Lung (tissue), 11 donors: ENCODE measurements at regions not wholly inside any gene's neighbourhood (a gene's known extent, or its start where the extent isn't known, plus 50 kb on each side); places are given as distances from the start of the nearest gene placed in this dataset.

Source experiments
- ATAC-seq: fragments of 200-7000 bp; cut with Tn5 transposase; one replicate; pipeline ENCODE4 v1.9.1; 2020; ENCODE audit warnings: moderate number of reproducible peaks; ENCODE audit not compliant: insufficient read depth, low FRiP score
- DNase-seq, 3 donors: peaks; one replicate each; pipeline ENCODE4 v3.0.0-alpha.2; 2013 to 2017
- H3K27ac ChIP-seq, 2 donors: one replicate each; pipeline ENCODE4 v1.5.1; 2013; ENCODE audit warnings: mild to moderate bottlenecking in 2 of 2, moderate library complexity in 2 of 2, control low read depth in 1 of 2, inconsistent platforms in 1 of 2, low read depth in 1 of 2, low read length in 1 of 2
- H3K27me3 ChIP-seq, 3 donors: one replicate each; pipeline ENCODE4 v1.5.1; 2013; ENCODE audit warnings: low read length in 2 of 3; ENCODE audit not compliant: control insufficient read depth in 3 of 3, insufficient read depth in 3 of 3
- H3K36me3 ChIP-seq, 4 donors: one replicate each; pipeline ENCODE4 v1.5.1; 2013; ENCODE audit warnings: low read length in 4 of 4, mild to moderate bottlenecking in 1 of 4, moderate library complexity in 1 of 4; ENCODE audit not compliant: control insufficient read depth in 4 of 4, insufficient read depth in 4 of 4
- H3K4me1 ChIP-seq, 5 donors: one replicate each; pipeline ENCODE4 v1.5.1; 2013; ENCODE audit warnings: low read length in 5 of 5, mild to moderate bottlenecking in 2 of 5, moderate library complexity in 1 of 5; ENCODE audit not compliant: control insufficient read depth in 5 of 5, insufficient read depth in 5 of 5
- H3K4me3 ChIP-seq: one replicate; pipeline ENCODE4 v1.5.1; 2013; ENCODE audit warnings: mild to moderate bottlenecking, control low read depth, moderate library complexity
- H3K9ac ChIP-seq, 2 donors: one replicate each; pipeline ENCODE4 v1.5.1; 2013; ENCODE audit warnings: low read length in 2 of 2, control low read depth in 1 of 2; ENCODE audit not compliant: insufficient read depth in 1 of 2
- H3K9me3 ChIP-seq, 4 donors: one replicate each; pipeline ENCODE4 v1.5.1; 2013; ENCODE audit warnings: low read length in 3 of 4, mild to moderate bottlenecking in 1 of 4, moderate library complexity in 1 of 4; ENCODE audit not compliant: control insufficient read depth in 4 of 4, insufficient read depth in 3 of 4
- WGBS, 2 donors: extraction: QIAGEN DNeasy Blood & Tissue Kit; methylation state at CpG; one replicate each; pipeline ENCODE4 v1.1.7; 2013; 5-methylcytosine and 5-hydroxymethylcytosine counted together
- TF ChIP-seq, protein P1 (sequence below): IDR thresholded peaks from 2 replicates; pipeline ENCODE4 v1.5.1; 2012; ENCODE audit warnings: mild to moderate bottlenecking; ENCODE audit errors: control extremely low read depth, extremely low read depth
- donor health status: control.
- donor health status: control.
- donor health status: Bipolar disorder and iron deficiency.
- donor health status: healthy.
- donor health status: DM: yes; HTN: yes; CAD: no.

GRCh38 chr6:119476024-119476423 lies 126.5 kb upstream of the MAN1A1 start:
- H3K4me1 ChIP-seq, result no peaks in the 10 kb centered on the region
- WGBS, 2 donors, result 38 to 50% methylated on average over 2 of the region's 2 CpGs
- ATAC-seq (no peak), DNase-seq (no peak)
- H3K4me3 ChIP-seq, result no peak overlapping the region
- H3K9ac ChIP-seq, result no peak overlapping the region
- H3K27me3 ChIP-seq, result no peaks in the 10 kb centered on the region
- TF ChIP-seq, protein P1, sequence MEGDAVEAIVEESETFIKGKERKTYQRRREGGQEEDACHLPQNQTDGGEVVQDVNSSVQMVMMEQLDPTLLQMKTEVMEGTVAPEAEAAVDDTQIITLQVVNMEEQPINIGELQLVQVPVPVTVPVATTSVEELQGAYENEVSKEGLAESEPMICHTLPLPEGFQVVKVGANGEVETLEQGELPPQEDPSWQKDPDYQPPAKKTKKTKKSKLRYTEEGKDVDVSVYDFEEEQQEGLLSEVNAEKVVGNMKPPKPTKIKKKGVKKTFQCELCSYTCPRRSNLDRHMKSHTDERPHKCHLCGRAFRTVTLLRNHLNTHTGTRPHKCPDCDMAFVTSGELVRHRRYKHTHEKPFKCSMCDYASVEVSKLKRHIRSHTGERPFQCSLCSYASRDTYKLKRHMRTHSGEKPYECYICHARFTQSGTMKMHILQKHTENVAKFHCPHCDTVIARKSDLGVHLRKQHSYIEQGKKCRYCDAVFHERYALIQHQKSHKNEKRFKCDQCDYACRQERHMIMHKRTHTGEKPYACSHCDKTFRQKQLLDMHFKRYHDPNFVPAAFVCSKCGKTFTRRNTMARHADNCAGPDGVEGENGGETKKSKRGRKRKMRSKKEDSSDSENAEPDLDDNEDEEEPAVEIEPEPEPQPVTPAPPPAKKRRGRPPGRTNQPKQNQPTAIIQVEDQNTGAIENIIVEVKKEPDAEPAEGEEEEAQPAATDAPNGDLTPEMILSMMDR, result no peak
- H3K36me3 ChIP-seq, result no peaks in the 10 kb centered on the region
- no peak overlapping the region for H3K27ac ChIP-seq
- peaks cover 0 to 2% (median 0%) of the 10 kb centered on the region in 4 donors for H3K9me3 ChIP-seq

DNA sequence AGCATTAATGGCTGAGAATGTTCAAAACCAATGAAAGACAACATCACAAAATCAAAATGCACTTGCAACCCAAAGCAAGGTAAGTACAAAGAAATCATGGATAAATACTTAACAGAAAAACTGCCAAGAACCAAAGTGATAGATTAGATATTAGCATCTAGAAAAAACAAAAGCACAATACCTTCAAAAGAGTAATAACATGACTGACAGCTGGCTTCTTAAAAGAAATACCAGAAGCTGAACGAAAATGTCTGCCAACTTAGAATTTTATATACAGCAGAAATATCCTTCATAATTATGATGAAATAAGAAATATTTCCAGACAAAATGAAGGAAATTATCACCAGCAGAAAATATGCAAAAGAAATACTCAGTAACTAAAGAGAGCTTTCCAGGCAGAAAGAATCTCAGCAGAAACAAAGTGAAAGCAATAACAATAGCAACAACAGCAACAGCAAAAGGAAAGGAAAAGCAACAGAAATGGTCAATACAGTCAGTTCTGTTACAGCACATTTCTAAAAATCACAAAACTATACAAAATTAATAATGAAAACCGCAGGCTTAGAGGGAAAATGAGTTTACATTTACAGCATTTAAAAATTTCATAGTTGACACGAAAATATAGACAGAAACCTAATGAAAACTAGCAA lies 121.5 kb upstream of the MAN1A1 start:
- TF ChIP-seq, protein P1, result no peak

DNA sequence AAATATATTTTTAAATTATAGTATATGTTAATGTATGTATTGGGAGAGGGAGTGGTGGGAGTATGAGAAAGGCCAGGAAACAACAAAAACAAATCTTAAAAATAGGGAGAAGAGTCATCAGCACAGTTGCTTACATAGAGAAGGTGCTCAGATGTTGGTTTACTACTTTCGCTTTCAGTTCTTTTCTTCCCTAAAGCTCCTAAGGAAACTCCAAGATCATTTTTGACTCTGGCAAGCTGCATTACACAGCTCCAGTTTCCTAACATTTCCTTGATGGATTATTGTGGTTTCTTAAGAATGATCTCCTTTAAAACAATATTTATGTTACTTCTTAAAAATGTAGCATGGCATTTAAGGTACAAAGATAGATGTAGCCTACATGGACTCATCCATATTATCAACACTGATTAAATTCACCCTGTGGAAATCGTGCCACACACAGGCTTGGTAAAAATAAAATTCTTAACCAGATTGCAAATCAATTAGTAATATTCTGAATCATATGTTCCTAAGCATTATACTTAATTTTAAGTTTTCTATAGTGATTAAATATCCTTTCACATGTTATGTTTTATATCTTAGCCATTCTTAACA lies 118.0 kb upstream of the MAN1A1 start:
- WGBS, 2 donors, result 52 to 60% methylated on average over 2 of the region's 2 CpGs
- Histone ChIP-seq H3K27me3 (no peaks in the 10 kb centered on the region), H3K9ac (no peak overlapping the region), H3K4me3 (no peak overlapping the region), H3K36me3 (no peaks in the 10 kb centered on the region), H3K27ac (no peak overlapping the region), H3K9me3 (peaks cover 0 to 2% (median 0%) of the 10 kb centered on the region in 4 donors), H3K4me1 (peaks cover 0 to 3% (median 0%) of the 10 kb centered on the region in 5 donors)
- TF ChIP-seq, protein P1, result no peak
- no peak for ATAC-seq
- peak in 1 of 3 donors; percentile 48 for DNase-seq

More for the DNA sequence above, 121.5 kb upstream of the MAN1A1 start:
- Histone ChIP-seq H3K4me1 (peaks cover 0 to 3% (median 0%) of the 10 kb centered on the region in 5 donors), H3K4me3 (no peak overlapping the region), H3K9me3 (peaks cover 0 to 2% (median 0%) of the 10 kb centered on the region in 4 donors), H3K27ac (no peak overlapping the region), H3K9ac (no peak overlapping the region), H3K36me3 (no peaks in the 10 kb centered on the region), H3K27me3 (no peaks in the 10 kb centered on the region)
- WGBS, 2 donors, result 31 to 48% methylated on average over 3 of the region's 3 CpGs
- DNase-seq, result no peak
- no peak for ATAC-seq
